ENCODE measurements at regions not wholly inside any gene's neighbourhood (a gene's known extent, or its start where the extent isn't known, plus 50 kb on each side); places are given as distances from the start of the nearest gene placed in this dataset.
"Not testable (repeated sequence)": the region's sequence is repeated elsewhere in the genome, so short reads cannot be mapped to it uniquely, and the experiment has no call there.

- ATAC-seq (no peak), DNase-seq (ENCODE audit: low spot score) (no peak)
- Mint-ChIP-seq H3K9me3 (peaks cover 6% of the 10 kb centered on the region), H3K27me3 (no peaks in the 10 kb centered on the region), H3K4me3 (no peak overlapping the region), H3K27ac (no peak overlapping the region), H3K4me1 (ENCODE audit: low read depth in 2 of 2) (no peaks in the 10 kb centered on the region), H3K36me3 (no peaks in the 10 kb centered on the region)
Measured at GRCh38 chrX:88944661-88945060, 197.6 kb downstream of the CPXCR1 start.

GRCh38 chrX:88956059-88956458 is 209.0 kb downstream of the CPXCR1 start:
- not testable (repeated sequence) for H3K4me3 Mint-ChIP-seq; ATAC-seq; H3K36me3 Mint-ChIP-seq; H3K4me1 Mint-ChIP-seq (ENCODE audit: low read depth in 2 of 2); H3K9me3 Mint-ChIP-seq; H3K27me3 Mint-ChIP-seq; DNase-seq (ENCODE audit: low spot score); H3K27ac Mint-ChIP-seq

GRCh38 chrX:88977835-88978234 is 230.8 kb downstream of the CPXCR1 start:
- Mint-ChIP-seq H3K27me3 (no peaks in the 10 kb centered on the region), H3K4me3 (no peak overlapping the region), H3K27ac (no peak overlapping the region), H3K36me3 (no peaks in the 10 kb centered on the region), H3K9me3 (no peaks in the 10 kb centered on the region), H3K4me1 (ENCODE audit: low read depth in 2 of 2) (no peaks in the 10 kb centered on the region)
- DNase-seq (ENCODE audit: low spot score): no peak
- ATAC-seq: no peak

- peaks cover 3% of the 10 kb centered on the region for H3K9me3 Mint-ChIP-seq
- no peaks in the 10 kb centered on the region for H3K4me1 Mint-ChIP-seq (ENCODE audit: low read depth in 2 of 2)
- H3K27me3 Mint-ChIP-seq: peaks cover 0 to 2% of the 10 kb centered on the region in 2 donors
- H3K4me3 Mint-ChIP-seq: no peak overlapping the region
- no peak for ATAC-seq
- DNase-seq (ENCODE audit: low spot score): no peak
- no peak overlapping the region for H3K27ac Mint-ChIP-seq
- no peaks in the 10 kb centered on the region for H3K36me3 Mint-ChIP-seq
Measured at GRCh38 chrX:88982183-88982582, 235.2 kb downstream of the CPXCR1 start.

GRCh38 chrX:88982933-88983332 is 235.9 kb downstream of the CPXCR1 start:
- peaks cover 3% of the 10 kb centered on the region for H3K9me3 Mint-ChIP-seq
- no peaks in the 10 kb centered on the region for H3K4me1 Mint-ChIP-seq (ENCODE audit: low read depth in 2 of 2)
- H3K36me3 Mint-ChIP-seq: no peaks in the 10 kb centered on the region
- no peak overlapping the region for H3K4me3 Mint-ChIP-seq
- no peak overlapping the region for H3K27ac Mint-ChIP-seq
- ATAC-seq (no peak), DNase-seq (ENCODE audit: low spot score) (no peak)
- peaks cover 0 to 2% of the 10 kb centered on the region in 2 donors for H3K27me3 Mint-ChIP-seq

GRCh38 chrX:88988796-88989195 is 241.8 kb downstream of the CPXCR1 start:
- no peak overlapping the region for H3K4me3 Mint-ChIP-seq
- H3K9me3 Mint-ChIP-seq: peaks cover 3% of the 10 kb centered on the region
- no peaks in the 10 kb centered on the region for H3K36me3 Mint-ChIP-seq
- no peak for ATAC-seq
- no peaks in the 10 kb centered on the region for H3K4me1 Mint-ChIP-seq (ENCODE audit: low read depth in 2 of 2)
- H3K27ac Mint-ChIP-seq: no peak overlapping the region
- DNase-seq (ENCODE audit: low spot score): no peak
- peaks cover 0 to 2% of the 10 kb centered on the region in 2 donors for H3K27me3 Mint-ChIP-seq

GRCh38 chrX:88990882-88991582 is 244.0 kb downstream of the CPXCR1 start:
- peaks cover 3% of the 10 kb centered on the region for H3K9me3 Mint-ChIP-seq
- ATAC-seq (no peak), DNase-seq (ENCODE audit: low spot score) (no peak)
- H3K27ac Mint-ChIP-seq: no peak overlapping the region
- no peaks in the 10 kb centered on the region for H3K27me3 Mint-ChIP-seq
- H3K36me3 Mint-ChIP-seq: no peaks in the 10 kb centered on the region
- H3K4me3 Mint-ChIP-seq: no peak overlapping the region
- no peaks in the 10 kb centered on the region for H3K4me1 Mint-ChIP-seq (ENCODE audit: low read depth in 2 of 2)

GRCh38 chrX:88991583-88992132 is 244.6 kb downstream of the CPXCR1 start:
- H3K4me3 Mint-ChIP-seq: no peak overlapping the region
- H3K36me3 Mint-ChIP-seq: no peaks in the 10 kb centered on the region
- ATAC-seq (no peak), DNase-seq (ENCODE audit: low spot score) (no peak)
- peaks cover 3% of the 10 kb centered on the region for H3K9me3 Mint-ChIP-seq
- no peak overlapping the region for H3K27ac Mint-ChIP-seq
- no peaks in the 10 kb centered on the region for H3K4me1 Mint-ChIP-seq (ENCODE audit: low read depth in 2 of 2)
- no peaks in the 10 kb centered on the region for H3K27me3 Mint-ChIP-seq

GRCh38 chrX:89021964-89022363 is 274.9 kb downstream of the CPXCR1 start:
- Mint-ChIP-seq H3K4me3 (no peak overlapping the region), H3K9me3 (peaks cover 4% of the 10 kb centered on the region), H3K36me3 (no peaks in the 10 kb centered on the region), H3K4me1 (ENCODE audit: low read depth in 2 of 2) (no peaks in the 10 kb centered on the region), H3K27ac (no peak overlapping the region), H3K27me3 (no peaks in the 10 kb centered on the region)
- no peak for ATAC-seq
- DNase-seq (ENCODE audit: low spot score): no peak

- no peak overlapping the region for H3K27ac Mint-ChIP-seq
- DNase-seq (ENCODE audit: low spot score): no peak
- H3K9me3 Mint-ChIP-seq: peaks cover 8% of the 10 kb centered on the region
- H3K27me3 Mint-ChIP-seq: no peaks in the 10 kb centered on the region
- H3K4me1 Mint-ChIP-seq (ENCODE audit: low read depth in 2 of 2): no peaks in the 10 kb centered on the region
- ATAC-seq: no peak
- H3K4me3 Mint-ChIP-seq: no peak overlapping the region
- H3K36me3 Mint-ChIP-seq: no peaks in the 10 kb centered on the region
Measured at GRCh38 chrX:89033723-89034122, 286.7 kb downstream of the CPXCR1 start.

GRCh38 chrX:89034679-89035078 is 287.7 kb downstream of the CPXCR1 start:
- ATAC-seq: no peak
- H3K4me3 Mint-ChIP-seq: no peak overlapping the region

GRCh38 chrX:89053223-89053622 is 306.2 kb downstream of the CPXCR1 start:
- no peak for ATAC-seq
- Mint-ChIP-seq H3K4me3 (no peak overlapping the region), H3K27ac (no peak overlapping the region), H3K9me3 (no peaks in the 10 kb centered on the region), H3K27me3 (peaks cover 0 to 2% of the 10 kb centered on the region in 2 donors), H3K4me1 (ENCODE audit: low read depth in 2 of 2) (no peaks in the 10 kb centered on the region), H3K36me3 (no peaks in the 10 kb centered on the region)
- DNase-seq (ENCODE audit: low spot score): no peak

More at GRCh38 chrX:89034679-89035078, 287.7 kb downstream of the CPXCR1 start:
- no peak for DNase-seq (ENCODE audit: low spot score)
- H3K9me3 Mint-ChIP-seq: peaks cover 5% of the 10 kb centered on the region
- no peaks in the 10 kb centered on the region for H3K27me3 Mint-ChIP-seq
- H3K27ac Mint-ChIP-seq: no peak overlapping the region
- no peaks in the 10 kb centered on the region for H3K4me1 Mint-ChIP-seq (ENCODE audit: low read depth in 2 of 2)
- H3K36me3 Mint-ChIP-seq: no peaks in the 10 kb centered on the region

GRCh38 chrX:89099587-89099986 is 352.6 kb downstream of the CPXCR1 start:
- not testable (repeated sequence) for H3K36me3 Mint-ChIP-seq; ATAC-seq; H3K27ac Mint-ChIP-seq; H3K4me3 Mint-ChIP-seq; H3K9me3 Mint-ChIP-seq; H3K27me3 Mint-ChIP-seq; H3K4me1 Mint-ChIP-seq (ENCODE audit: low read depth in 2 of 2); DNase-seq (ENCODE audit: low spot score)

- Mint-ChIP-seq H3K4me1 (ENCODE audit: low read depth in 2 of 2) (no peaks in the 10 kb centered on the region), H3K9me3 (peaks cover 12% of the 10 kb centered on the region), H3K27ac (no peak overlapping the region), H3K36me3 (no peaks in the 10 kb centered on the region), H3K4me3 (no peak overlapping the region), H3K27me3 (no peaks in the 10 kb centered on the region)
- DNase-seq (ENCODE audit: low spot score) (no peak), ATAC-seq (no peak)
Measured at GRCh38 chrX:89124985-89125384, 378.0 kb downstream of the CPXCR1 start.
